Fibroblast of mammary gland (primary cell): ENCODE measurements at regions not wholly inside any gene's neighbourhood (a gene's known extent, or its start where the extent isn't known, plus 50 kb on each side); places are given as distances from the start of the nearest gene placed in this dataset.
A peak's percentile ranks its signal among the peaks of the same experiment; 100 is the strongest.

Experiments used
- DNase-seq: peaks from one replicate; pipeline ENCODE4 v3.0.0-alpha.2; 2010; ENCODE audit warnings: low read depth
- H3K4me3 ChIP-seq: 2 replicates; pipeline ENCODE4 v1.5.1; 2011; ENCODE audit warnings: low read depth, mild to moderate bottlenecking, low read length, moderate library complexity; ENCODE audit not compliant: control insufficient read depth
- CTCF ChIP-seq: conservative IDR thresholded peaks from 2 replicates; pipeline ENCODE4 v1.5.1; 2011; ENCODE audit warnings: low read depth, low read length, inconsistent platforms; ENCODE audit not compliant: control insufficient read depth, insufficient read depth

- no peak overlapping the region for H3K4me3 ChIP-seq
- no peak for DNase-seq
- TF ChIP-seq CTCF: no peak
These were observed 529.3 kb downstream of the MATN1 start for GRCh38 chr1:30194046-30194619.

- no peak for DNase-seq
- no peak overlapping the region for H3K4me3 ChIP-seq
- TF ChIP-seq CTCF: no peak
These were observed 530.3 kb downstream of the MATN1 start for GRCh38 chr1:30192969-30193630.

GRCh38 chr1:30191154-30191702 lies 532.2 kb downstream of the MATN1 start:
- TF ChIP-seq CTCF: no peak
- DNase-seq: peak; percentile 92
- H3K4me3 ChIP-seq: no peak overlapping the region

- no peak overlapping the region for H3K4me3 ChIP-seq
- DNase-seq: no peak
- TF ChIP-seq CTCF: no peak
These were observed 532.8 kb downstream of the MATN1 start for GRCh38 chr1:30190511-30191153.

- no peak for TF ChIP-seq CTCF
These were observed 533.4 kb downstream of the MATN1 start for GRCh38 chr1:30189818-30190500.

GRCh38 chr1:30188999-30189398 lies 534.4 kb downstream of the MATN1 start:
- no peak for TF ChIP-seq CTCF
- H3K4me3 ChIP-seq: no peak overlapping the region
- no peak for DNase-seq

More at GRCh38 chr1:30189818-30190500, 533.4 kb downstream of the MATN1 start:
- H3K4me3 ChIP-seq: no peak overlapping the region
- no peak for DNase-seq
